A549 (cell line): ENCODE measurements at regions not wholly inside any gene's neighbourhood (a gene's known extent, or its start where the extent isn't known, plus 50 kb on each side); places are given as distances from the start of the nearest gene placed in this dataset.

Experiments used
- MYC ChIP-seq: IDR thresholded peaks from 2 replicates; pipeline ENCODE4 v1.6.1; 2012; ENCODE audit warnings: mild to moderate bottlenecking, inconsistent platforms, low read length, improper control_type of control experiment, borderline replicate concordance
- POLR2A ChIP-seq: IDR thresholded peaks from 2 replicates; pipeline ENCODE4 v1.6.1; 2012; ENCODE audit warnings: mild to moderate bottlenecking, low read length

DNA sequence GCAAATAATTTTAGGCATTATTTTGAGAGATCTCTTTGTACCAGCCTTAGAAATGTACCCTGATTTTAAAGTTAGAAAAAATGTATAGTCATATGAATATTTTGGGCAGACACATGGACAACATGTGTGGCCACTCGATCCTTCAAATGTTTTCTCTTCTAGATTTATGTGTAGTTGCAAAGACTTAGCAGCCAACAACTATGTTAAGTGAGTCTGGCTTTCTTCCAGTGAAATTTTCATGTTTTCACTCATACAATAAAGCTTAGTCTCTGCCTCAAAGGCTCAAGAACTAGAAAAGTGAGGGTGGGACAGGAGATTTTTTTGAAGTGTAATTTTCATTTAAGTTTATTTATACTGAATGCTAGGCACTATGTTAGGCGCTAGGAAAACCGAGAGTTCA, 207.7 kb upstream of the DACH1 start:
- TF ChIP-seq MYC: no peak
- no peak for TF ChIP-seq POLR2A
